Gastrocnemius medialis (tissue), 4 donors: ENCODE measurements at regions not wholly inside any gene's neighbourhood (a gene's known extent, or its start where the extent isn't known, plus 50 kb on each side); places are given as distances from the start of the nearest gene placed in this dataset.

Experiments
- ATAC-seq, 2 donors: fragments of 150-250 bp; one replicate each; pipeline ENCODE4 v1.9.1; 2016
- DNase-seq, 2 donors: peaks; one replicate each; pipeline ENCODE4 v3.0.0-alpha.2; 2019
- H3K27ac ChIP-seq, 4 donors: fragments of 200-600 bp; sonication (generic); 1 replicate in 1 of 4; 2 replicates in 3 of 4; pipeline ENCODE4 v1.5.1; 2016 to 2018; ENCODE audit warnings: mild to moderate bottlenecking in 2 of 4, moderate library complexity in 1 of 4
- H3K27me3 ChIP-seq, 3 donors: fragments of 200-600 bp; sonication (generic) in 2 of 3; 1 replicate in 1 of 3; 2 replicates in 2 of 3; pipeline versions ENCODE4 v1.5.1 to v1.6.0; 2016 to 2019; ENCODE audit warnings: mild to moderate bottlenecking in 1 of 3, moderate library complexity in 1 of 3
- H3K36me3 ChIP-seq, 2 donors: fragments of 200-600 bp; sonication (generic) in 1 of 2; one replicate each; pipeline ENCODE4 v1.5.1; 2017 to 2018
- H3K4me1 ChIP-seq, 2 donors: fragments of 200-600 bp; sonication (generic) in 1 of 2; one replicate each; pipeline ENCODE4 v1.5.1; 2016 to 2017; ENCODE audit warnings: mild to moderate bottlenecking in 2 of 2
- H3K4me3 ChIP-seq, 4 donors: fragments of 200-600 bp; sonication (generic) in 3 of 4; 1 replicate in 1 of 4; 2 replicates in 3 of 4; pipeline ENCODE4 v1.5.1; 2016 to 2019; ENCODE audit warnings: mild to moderate bottlenecking in 2 of 4
- H3K9me3 ChIP-seq, 3 donors: fragments of 200-600 bp; sonication (generic) in 2 of 3; 1 replicate in 1 of 3; 2 replicates in 2 of 3; pipeline ENCODE4 v1.5.1; 2016 to 2019
- CTCF ChIP-seq, 5 experiments: fragments of 450-650 bp in 3 of 5; fragments of 200-600 bp in 2 of 5; sonication (generic) in 2 of 5; IDR thresholded peaks in 4 of 5; conservative IDR thresholded peaks in 1 of 5; 1 replicate in 4 of 5; 2 replicates in 1 of 5; pipeline ENCODE4 v1.5.1; 2016 to 2019; ENCODE audit warnings: antibody characterized with exemption in 5 of 5, mild to moderate bottlenecking in 3 of 5, moderate library complexity in 3 of 5
- POLR2A ChIP-seq, 2 donors: fragments of 450-650 bp; IDR thresholded peaks; one replicate each; pipeline ENCODE4 v1.6.1; 2017; ENCODE audit warnings: antibody characterized with exemption in 2 of 2, mild to moderate bottlenecking in 2 of 2, moderate library complexity in 2 of 2
- in situ Hi-C, 4 donors: fragments of 200-750 bp; cut with MboI; loops; one replicate each; pipeline versions ENCODE4 v1.15.0 to v1.8.0; 2017; ENCODE audit warnings: low sequenced_read_pairs in 4 of 4
- intact Hi-C: fragments of 100-400 bp; cut with DNase I; formaldehyde crosslinking; loops from one replicate; pipeline ENCODE4 v1.15.1; 2023; ENCODE audit warnings: low total_unique reads

- Histone ChIP-seq H3K4me1 (no peaks in the 10 kb centered on the region), H3K27ac (no peak overlapping the region), H3K4me3 (no peak overlapping the region), H3K36me3 (no peaks in the 10 kb centered on the region), H3K27me3 (no peaks in the 10 kb centered on the region), H3K9me3 (no peaks in the 10 kb centered on the region)
- in situ Hi-C loops = no loop called here
- no peak for TF ChIP-seq CTCF (IDR thresholded peaks at IDR 0.05 in 4 of 5, conservative IDR thresholded peaks at IDR 0.05 in 1 of 5)
- intact Hi-C loops = no loop called here
- ATAC-seq (peak in 1 of 2 donors; percentile 11), DNase-seq (no peak)
These were observed 553.3 kb downstream of the BNC2 start for GRCh38 chr9:16316911-16317817.

GRCh38 chr9:16318516-16319060 lies 551.9 kb downstream of the BNC2 start:
- H3K4me3 ChIP-seq = no peak overlapping the region
- no peak overlapping the region for H3K27ac ChIP-seq
- TF ChIP-seq CTCF (IDR thresholded peaks at IDR 0.05 in 4 of 5, conservative IDR thresholded peaks at IDR 0.05 in 1 of 5) = no peak
- TF ChIP-seq POLR2A (IDR thresholded peaks at IDR 0.05) = no peak
- intact Hi-C loops = no loop called here
- ATAC-seq (no peak), DNase-seq (no peak)
- H3K9me3 ChIP-seq = no peaks in the 10 kb centered on the region
- in situ Hi-C loops = no loop called here
- H3K27me3 ChIP-seq = no peaks in the 10 kb centered on the region
- H3K36me3 ChIP-seq = no peaks in the 10 kb centered on the region
- H3K4me1 ChIP-seq = no peaks in the 10 kb centered on the region

- TF ChIP-seq POLR2A (IDR thresholded peaks at IDR 0.05) (no peak), CTCF (IDR thresholded peaks at IDR 0.05 in 4 of 5, conservative IDR thresholded peaks at IDR 0.05 in 1 of 5) (no peak)
- no peaks in the 10 kb centered on the region for H3K9me3 ChIP-seq
- H3K27ac ChIP-seq = no peak overlapping the region
- DNase-seq (no peak), ATAC-seq (no peak)
- in situ Hi-C loops (no loop called here), intact Hi-C loops (no loop called here)
- no peaks in the 10 kb centered on the region for H3K36me3 ChIP-seq
- H3K4me3 ChIP-seq = no peak overlapping the region
- no peaks in the 10 kb centered on the region for H3K27me3 ChIP-seq
- no peaks in the 10 kb centered on the region for H3K4me1 ChIP-seq
These were observed 550.8 kb downstream of the BNC2 start for GRCh38 chr9:16319646-16320045.

- H3K27me3 ChIP-seq = no peaks in the 10 kb centered on the region
- no peak overlapping the region for H3K4me3 ChIP-seq
- TF ChIP-seq POLR2A (IDR thresholded peaks at IDR 0.05) (no peak), CTCF (IDR thresholded peaks at IDR 0.05 in 4 of 5, conservative IDR thresholded peaks at IDR 0.05 in 1 of 5) (no peak)
- no peaks in the 10 kb centered on the region for H3K36me3 ChIP-seq
- H3K4me1 ChIP-seq = no peaks in the 10 kb centered on the region
- ATAC-seq (no peak), DNase-seq (no peak)
- in situ Hi-C loops = no loop called here
- intact Hi-C loops = no loop called here
- no peaks in the 10 kb centered on the region for H3K9me3 ChIP-seq
- no peak overlapping the region for H3K27ac ChIP-seq
These were observed 550.0 kb downstream of the BNC2 start for GRCh38 chr9:16320338-16320902.
